CD8-positive, alpha-beta memory T cell (primary cell): ENCODE measurements at regions not wholly inside any gene's neighbourhood (a gene's known extent, or its start where the extent isn't known, plus 50 kb on each side); places are given as distances from the start of the nearest gene placed in this dataset.

Experiments used
- CTCF ChIA-PET: fragments of 350-600 bp; sonication (Branson Sonifier 250); formaldehyde crosslinking; loops from one replicate; lab custom pipeline; 2021; ENCODE audit warnings: antibody characterized with exemption; lab: Charles Lee
- POLR2A ChIA-PET: fragments of 350-600 bp; sonication (Branson Sonifier 250); formaldehyde crosslinking; loops from one replicate; lab custom pipeline; 2021; ENCODE audit warnings: antibody characterized with exemption; lab: Charles Lee
- DNase-seq, 5 donors: peaks; one replicate each; pipeline versions ENCODE4 v3.0.0 to v3.0.0-alpha.2; 2020 to 2022; ENCODE audit warnings: mixed read lengths in 1 of 5
- H3K27ac ChIP-seq: one replicate; pipeline ENCODE4 v1.7.0; 2013; ENCODE audit warnings: low read depth, mild to moderate bottlenecking, low read length, moderate library complexity
- H3K27me3 ChIP-seq: 2 replicates; pipeline ENCODE4 v1.7.0; 2013; ENCODE audit warnings: low read length, mild to moderate bottlenecking; ENCODE audit not compliant: insufficient read depth, poor library complexity, severe bottlenecking
- H3K36me3 ChIP-seq: 2 replicates; pipeline ENCODE4 v1.7.0; 2013; ENCODE audit warnings: mild to moderate bottlenecking, low read length, moderate library complexity; ENCODE audit not compliant: insufficient read depth
- H3K4me1 ChIP-seq: 2 replicates; pipeline ENCODE4 v1.7.0; 2013; ENCODE audit warnings: mild to moderate bottlenecking, low read length, moderate library complexity; ENCODE audit not compliant: insufficient read depth
- H3K4me3 ChIP-seq: 2 replicates; pipeline ENCODE4 v1.7.0; 2013; ENCODE audit warnings: mild to moderate bottlenecking, low read length
- H3K9me3 ChIP-seq: 2 replicates; pipeline ENCODE4 v1.7.0; 2013; ENCODE audit warnings: mild to moderate bottlenecking, low read length
- H3K27ac Mint-ChIP-seq, 8 donors: one replicate each; pipeline ENCODE4 v1.8.0; 2020 to 2021; ENCODE audit warnings: mixed read lengths in 8 of 8, mild to moderate bottlenecking in 6 of 8, inconsistent platforms in 3 of 8, moderate library complexity in 3 of 8
- H3K27me3 Mint-ChIP-seq, 2 donors: one replicate each; pipeline ENCODE4 v1.8.0; 2020 to 2021; ENCODE audit warnings: mixed read lengths in 2 of 2, mild to moderate bottlenecking in 1 of 2, moderate library complexity in 1 of 2
- H3K36me3 Mint-ChIP-seq, 3 donors: one replicate each; pipeline ENCODE4 v1.8.0; 2020 to 2021; ENCODE audit warnings: mixed read lengths in 3 of 3, inconsistent platforms in 1 of 3, mild to moderate bottlenecking in 1 of 3
- H3K4me1 Mint-ChIP-seq, 3 donors: one replicate each; pipeline ENCODE4 v1.8.0; 2020 to 2021; ENCODE audit warnings: mixed read lengths in 3 of 3, inconsistent platforms in 1 of 3, mild to moderate bottlenecking in 1 of 3
- H3K4me3 Mint-ChIP-seq, 7 donors: one replicate each; pipeline ENCODE4 v1.8.0; 2020 to 2021; ENCODE audit warnings: mixed read lengths in 7 of 7, mild to moderate bottlenecking in 6 of 7, moderate library complexity in 4 of 7, inconsistent platforms in 2 of 7
- H3K9me3 Mint-ChIP-seq, 5 donors: one replicate each; pipeline ENCODE4 v1.8.0; 2020 to 2022; ENCODE audit warnings: mixed read lengths in 5 of 5, mild to moderate bottlenecking in 3 of 5, moderate library complexity in 2 of 5, inconsistent platforms in 1 of 5

DNA sequence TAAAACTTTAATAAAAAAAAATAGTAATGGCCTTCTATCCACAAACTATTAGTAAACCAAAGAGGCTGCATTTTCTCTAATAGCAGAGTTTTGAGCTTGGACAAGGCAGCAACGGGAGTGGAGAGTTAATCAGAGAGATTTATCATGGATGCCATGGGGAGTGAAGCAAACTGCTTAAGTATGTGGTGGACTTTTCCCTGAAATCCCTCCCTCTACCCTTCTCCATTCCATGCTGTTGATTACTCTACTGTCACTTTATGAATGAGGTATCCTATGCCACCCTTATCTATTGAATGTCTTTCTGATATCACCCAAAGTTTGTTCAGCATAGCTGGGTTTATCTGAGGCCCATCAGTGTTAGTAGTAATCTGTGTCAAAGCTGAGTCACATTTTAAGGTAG, 335.6 kb upstream of the TRAM1L1 start:
- Mint-ChIP-seq H3K27ac (no peak overlapping the region), H3K4me1 (no peaks in the 10 kb centered on the region), H3K4me3 (no peak overlapping the region), H3K27me3 (no peaks in the 10 kb centered on the region), H3K36me3 (no peaks in the 10 kb centered on the region), H3K9me3 (peaks cover 0 to 7% (median 5%) of the 10 kb centered on the region in 5 donors)
- Histone ChIP-seq H3K27me3 (no peaks in the 10 kb centered on the region), H3K9me3 (no peaks in the 10 kb centered on the region), H3K36me3 (no peaks in the 10 kb centered on the region), H3K4me3 (no peak overlapping the region), H3K27ac (no peak overlapping the region), H3K4me1 (no peaks in the 10 kb centered on the region)
- ChIA-PET CTCF (no interaction called here), POLR2A (no interaction called here)
- DNase-seq, result no peak

DNA sequence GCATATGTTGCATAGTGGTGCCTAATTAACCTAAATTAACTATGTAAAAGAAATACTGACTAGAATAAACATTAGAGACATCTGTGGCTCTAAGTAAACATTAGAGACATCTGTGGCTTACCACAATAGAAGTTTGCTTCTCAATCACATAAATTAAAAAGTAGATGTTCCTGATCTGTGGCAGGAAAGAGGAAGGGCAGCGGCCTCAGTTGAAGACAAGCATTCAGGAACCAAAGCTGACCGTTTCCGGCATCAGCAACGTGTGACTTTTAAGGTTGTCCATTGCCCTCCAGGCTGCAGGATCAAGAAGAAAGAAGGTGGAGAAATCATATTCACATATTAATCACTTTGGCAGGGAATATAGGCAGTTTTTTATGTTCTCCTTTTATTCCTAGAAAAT, 336.3 kb upstream of the TRAM1L1 start:
- Histone ChIP-seq H3K4me3 (no peak overlapping the region), H3K4me1 (no peaks in the 10 kb centered on the region), H3K27me3 (no peaks in the 10 kb centered on the region), H3K9me3 (no peaks in the 10 kb centered on the region), H3K27ac (no peak overlapping the region), H3K36me3 (no peaks in the 10 kb centered on the region)
- Mint-ChIP-seq H3K36me3 (no peaks in the 10 kb centered on the region), H3K27ac (no peak overlapping the region), H3K9me3 (peaks cover 0 to 7% (median 5%) of the 10 kb centered on the region in 5 donors), H3K4me1 (no peaks in the 10 kb centered on the region), H3K27me3 (no peaks in the 10 kb centered on the region), H3K4me3 (no peak overlapping the region)
- ChIA-PET CTCF (no interaction called here), POLR2A (no interaction called here)
- no peak for DNase-seq

- H3K4me3 Mint-ChIP-seq, result no peak overlapping the region
- peaks cover 0 to 7% (median 3%) of the 10 kb centered on the region in 5 donors for H3K9me3 Mint-ChIP-seq
- Histone ChIP-seq H3K9me3 (no peaks in the 10 kb centered on the region), H3K4me1 (no peaks in the 10 kb centered on the region), H3K27me3 (no peaks in the 10 kb centered on the region), H3K36me3 (no peaks in the 10 kb centered on the region), H3K27ac (no peak overlapping the region), H3K4me3 (no peak overlapping the region)
- no peaks in the 10 kb centered on the region for H3K36me3 Mint-ChIP-seq
- ChIA-PET POLR2A (no interaction called here), CTCF (no interaction called here)
- H3K27ac Mint-ChIP-seq, result no peak overlapping the region
- H3K27me3 Mint-ChIP-seq, result no peaks in the 10 kb centered on the region
- no peak for DNase-seq
- H3K4me1 Mint-ChIP-seq, result no peaks in the 10 kb centered on the region
These were observed 336.9 kb upstream of the TRAM1L1 start for GRCh38 chr4:117422297-117422696.

DNA sequence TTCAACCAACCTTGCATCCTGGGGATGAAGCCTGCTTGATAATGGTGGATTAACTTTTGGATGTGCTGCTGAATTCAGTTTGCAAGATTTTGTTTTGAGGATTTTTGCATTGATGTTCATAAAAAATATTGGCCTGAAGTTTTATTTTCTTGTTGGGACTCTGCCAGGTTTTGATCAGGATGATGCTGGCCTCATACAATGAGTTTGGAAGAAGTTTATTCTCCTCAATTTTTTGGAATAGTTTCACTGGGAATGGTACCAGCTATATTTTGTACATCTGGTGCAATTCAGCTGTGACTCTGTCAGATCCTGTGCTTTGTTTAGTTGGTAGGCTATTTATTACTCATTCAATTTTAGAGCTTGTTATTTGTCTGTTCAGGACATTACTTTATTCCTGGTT, 340.3 kb upstream of the TRAM1L1 start:
- Histone ChIP-seq H3K4me1 (no peaks in the 10 kb centered on the region), H3K27me3 (no peaks in the 10 kb centered on the region), H3K27ac (no peak overlapping the region), H3K36me3 (no peaks in the 10 kb centered on the region), H3K9me3 (no peaks in the 10 kb centered on the region), H3K4me3 (no peak overlapping the region)
- no peak for DNase-seq
- H3K4me1 Mint-ChIP-seq, result no peaks in the 10 kb centered on the region
- ChIA-PET POLR2A (no interaction called here), CTCF (no interaction called here)
- no peak overlapping the region for H3K4me3 Mint-ChIP-seq
- no peak overlapping the region for H3K27ac Mint-ChIP-seq
- H3K9me3 Mint-ChIP-seq, result peaks cover 0 to 9% (median 3%) of the 10 kb centered on the region in 5 donors
- no peaks in the 10 kb centered on the region for H3K36me3 Mint-ChIP-seq
- no peaks in the 10 kb centered on the region for H3K27me3 Mint-ChIP-seq

GRCh38 chr4:117428536-117428935, 343.2 kb upstream of the TRAM1L1 start:
- H3K9me3 ChIP-seq, result no peaks in the 10 kb centered on the region
- Mint-ChIP-seq H3K27ac (no peak overlapping the region), H3K4me1 (no peaks in the 10 kb centered on the region), H3K27me3 (no peaks in the 10 kb centered on the region), H3K9me3 (peaks cover 0 to 10% (median 0%) of the 10 kb centered on the region in 5 donors), H3K4me3 (no peak overlapping the region), H3K36me3 (no peaks in the 10 kb centered on the region)
- ChIA-PET POLR2A (no interaction called here), CTCF (no interaction called here)
- H3K27ac ChIP-seq, result no peak overlapping the region
- no peak for DNase-seq
- H3K4me3 ChIP-seq, result no peak overlapping the region
- no peaks in the 10 kb centered on the region for H3K4me1 ChIP-seq
- no peaks in the 10 kb centered on the region for H3K36me3 ChIP-seq
- no peaks in the 10 kb centered on the region for H3K27me3 ChIP-seq

GRCh38 chr4:117429061-117429460, 343.7 kb upstream of the TRAM1L1 start:
- POLR2A ChIA-PET, result no interaction called here
- DNase-seq, result no peak
- CTCF ChIA-PET, result no interaction called here
- Histone ChIP-seq H3K36me3 (no peaks in the 10 kb centered on the region), H3K4me1 (no peaks in the 10 kb centered on the region), H3K27ac (no peak overlapping the region), H3K4me3 (no peak overlapping the region), H3K9me3 (no peaks in the 10 kb centered on the region), H3K27me3 (no peaks in the 10 kb centered on the region)
- H3K4me3 Mint-ChIP-seq, result no peak overlapping the region
- no peaks in the 10 kb centered on the region for H3K4me1 Mint-ChIP-seq
- H3K27me3 Mint-ChIP-seq, result no peaks in the 10 kb centered on the region
- H3K36me3 Mint-ChIP-seq, result no peaks in the 10 kb centered on the region
- H3K27ac Mint-ChIP-seq, result no peak overlapping the region
- peaks cover 0 to 10% (median 0%) of the 10 kb centered on the region in 5 donors for H3K9me3 Mint-ChIP-seq

DNA sequence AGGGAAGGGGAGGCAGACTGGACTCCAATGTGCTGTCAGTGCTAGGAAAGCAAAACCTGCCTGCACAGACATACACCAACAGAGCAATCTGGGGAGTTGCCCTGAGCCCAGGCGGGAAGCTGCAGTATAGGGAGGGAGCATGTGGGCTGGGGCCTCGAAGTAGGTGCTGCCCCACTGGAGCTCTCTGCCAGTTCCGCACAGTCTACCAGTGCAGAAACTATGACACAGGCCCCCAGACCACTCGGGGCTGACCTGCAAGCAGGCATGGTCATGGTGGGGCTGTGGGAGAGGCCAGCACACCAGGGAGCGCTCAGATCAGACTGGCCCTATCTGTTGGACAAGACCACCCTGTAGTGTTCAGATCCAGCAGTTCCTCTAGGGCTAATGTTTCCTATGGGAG, 344.1 kb upstream of the TRAM1L1 start:
- no peak overlapping the region for H3K4me3 Mint-ChIP-seq
- peaks cover 0 to 10% (median 0%) of the 10 kb centered on the region in 5 donors for H3K9me3 Mint-ChIP-seq
- no peaks in the 10 kb centered on the region for H3K36me3 Mint-ChIP-seq
- no peaks in the 10 kb centered on the region for H3K27me3 ChIP-seq
- ChIA-PET CTCF (no interaction called here), POLR2A (no interaction called here)
- no peaks in the 10 kb centered on the region for H3K4me1 Mint-ChIP-seq
- H3K36me3 ChIP-seq, result no peaks in the 10 kb centered on the region
- no peaks in the 10 kb centered on the region for H3K9me3 ChIP-seq
- no peaks in the 10 kb centered on the region for H3K27me3 Mint-ChIP-seq
- no peak for DNase-seq
- no peak overlapping the region for H3K27ac ChIP-seq
- no peaks in the 10 kb centered on the region for H3K4me1 ChIP-seq
- no peak overlapping the region for H3K4me3 ChIP-seq
- H3K27ac Mint-ChIP-seq, result no peak overlapping the region

DNA sequence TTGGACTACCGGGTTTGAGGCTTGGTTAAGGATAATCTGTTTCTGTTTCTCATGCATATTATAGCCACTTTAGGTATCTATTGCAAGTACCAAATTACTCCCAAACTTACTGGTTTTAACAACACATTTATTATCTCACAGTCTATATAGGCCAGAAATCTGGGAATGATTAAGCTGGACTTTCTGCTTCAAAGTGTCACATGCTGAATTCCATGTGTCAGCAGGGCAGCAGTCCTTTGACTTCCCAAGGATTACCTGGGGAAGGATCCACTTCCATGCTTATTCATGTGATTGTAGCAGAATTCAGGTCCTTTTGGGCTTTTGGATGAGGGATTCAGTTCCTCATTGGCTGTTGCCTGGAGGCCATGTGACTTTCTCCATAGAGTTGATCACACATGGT, 349.0 kb upstream of the TRAM1L1 start:
- no peaks in the 10 kb centered on the region for H3K27me3 Mint-ChIP-seq
- no peaks in the 10 kb centered on the region for H3K36me3 Mint-ChIP-seq
- ChIA-PET CTCF (no interaction called here), POLR2A (no interaction called here)
- peaks cover 0 to 7% (median 3%) of the 10 kb centered on the region in 5 donors for H3K9me3 Mint-ChIP-seq
- no peak for DNase-seq
- no peak overlapping the region for H3K4me3 Mint-ChIP-seq
- Histone ChIP-seq H3K27ac (no peak overlapping the region), H3K27me3 (no peaks in the 10 kb centered on the region), H3K9me3 (no peaks in the 10 kb centered on the region), H3K4me1 (no peaks in the 10 kb centered on the region), H3K4me3 (no peak overlapping the region), H3K36me3 (no peaks in the 10 kb centered on the region)
- no peaks in the 10 kb centered on the region for H3K4me1 Mint-ChIP-seq
- no peak overlapping the region for H3K27ac Mint-ChIP-seq

- no peak overlapping the region for H3K27ac Mint-ChIP-seq
- no peak for DNase-seq
- H3K4me1 Mint-ChIP-seq, result no peaks in the 10 kb centered on the region
- H3K27me3 Mint-ChIP-seq, result no peaks in the 10 kb centered on the region
- H3K4me3 Mint-ChIP-seq, result no peak overlapping the region
- no peaks in the 10 kb centered on the region for H3K9me3 ChIP-seq
- POLR2A ChIA-PET, result no interaction called here
- no peaks in the 10 kb centered on the region for H3K36me3 Mint-ChIP-seq
- no peaks in the 10 kb centered on the region for H3K36me3 ChIP-seq
- H3K4me3 ChIP-seq, result no peak overlapping the region
- peaks cover 4 to 33% (median 6%) of the 10 kb centered on the region in 5 donors for H3K9me3 Mint-ChIP-seq
- CTCF ChIA-PET, result no interaction called here
- H3K27ac ChIP-seq, result no peak overlapping the region
- no peaks in the 10 kb centered on the region for H3K27me3 ChIP-seq
- no peaks in the 10 kb centered on the region for H3K4me1 ChIP-seq
These were observed 362.5 kb upstream of the TRAM1L1 start for GRCh38 chr4:117447925-117448324.
